ENCODE measurements at regions not wholly inside any gene's neighbourhood (a gene's known extent, or its start where the extent isn't known, plus 50 kb on each side); places are given as distances from the start of the nearest gene placed in this dataset.

DNA sequence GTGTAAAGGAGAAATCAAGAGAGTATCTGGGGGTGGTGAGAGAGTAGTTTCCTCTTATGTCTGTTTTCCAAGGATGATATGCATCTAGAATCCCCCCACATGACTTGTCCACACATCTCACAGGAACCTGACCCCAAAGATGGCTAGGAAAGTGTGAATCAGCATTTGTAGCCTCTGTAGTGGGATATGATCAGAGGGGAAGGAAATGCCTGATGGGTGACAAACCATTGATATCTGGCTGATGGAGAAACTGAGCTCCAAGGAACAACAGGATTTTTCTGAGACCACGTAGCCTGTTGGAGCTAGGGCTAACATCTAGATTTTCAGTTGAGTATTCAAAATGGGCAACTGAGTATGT is 369.4 kb downstream of the DDX10 start (continued):
- TF ChIP-seq, protein P1, sequence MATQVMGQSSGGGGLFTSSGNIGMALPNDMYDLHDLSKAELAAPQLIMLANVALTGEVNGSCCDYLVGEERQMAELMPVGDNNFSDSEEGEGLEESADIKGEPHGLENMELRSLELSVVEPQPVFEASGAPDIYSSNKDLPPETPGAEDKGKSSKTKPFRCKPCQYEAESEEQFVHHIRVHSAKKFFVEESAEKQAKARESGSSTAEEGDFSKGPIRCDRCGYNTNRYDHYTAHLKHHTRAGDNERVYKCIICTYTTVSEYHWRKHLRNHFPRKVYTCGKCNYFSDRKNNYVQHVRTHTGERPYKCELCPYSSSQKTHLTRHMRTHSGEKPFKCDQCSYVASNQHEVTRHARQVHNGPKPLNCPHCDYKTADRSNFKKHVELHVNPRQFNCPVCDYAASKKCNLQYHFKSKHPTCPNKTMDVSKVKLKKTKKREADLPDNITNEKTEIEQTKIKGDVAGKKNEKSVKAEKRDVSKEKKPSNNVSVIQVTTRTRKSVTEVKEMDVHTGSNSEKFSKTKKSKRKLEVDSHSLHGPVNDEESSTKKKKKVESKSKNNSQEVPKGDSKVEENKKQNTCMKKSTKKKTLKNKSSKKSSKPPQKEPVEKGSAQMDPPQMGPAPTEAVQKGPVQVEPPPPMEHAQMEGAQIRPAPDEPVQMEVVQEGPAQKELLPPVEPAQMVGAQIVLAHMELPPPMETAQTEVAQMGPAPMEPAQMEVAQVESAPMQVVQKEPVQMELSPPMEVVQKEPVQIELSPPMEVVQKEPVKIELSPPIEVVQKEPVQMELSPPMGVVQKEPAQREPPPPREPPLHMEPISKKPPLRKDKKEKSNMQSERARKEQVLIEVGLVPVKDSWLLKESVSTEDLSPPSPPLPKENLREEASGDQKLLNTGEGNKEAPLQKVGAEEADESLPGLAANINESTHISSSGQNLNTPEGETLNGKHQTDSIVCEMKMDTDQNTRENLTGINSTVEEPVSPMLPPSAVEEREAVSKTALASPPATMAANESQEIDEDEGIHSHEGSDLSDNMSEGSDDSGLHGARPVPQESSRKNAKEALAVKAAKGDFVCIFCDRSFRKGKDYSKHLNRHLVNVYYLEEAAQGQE (IDR thresholded peaks at IDR 0.05; ENCODE audit: low read depth): no peak
- no peak for TF ChIP-seq SRF (IDR thresholded peaks at IDR 0.05; ENCODE audit: low read depth)
- no peak for TF ChIP-seq ZFX (IDR thresholded peaks at IDR 0.05)
- TF ChIP-seq EZH2 (IDR thresholded peaks at IDR 0.05): no peak
- TF ChIP-seq, protein P2, sequence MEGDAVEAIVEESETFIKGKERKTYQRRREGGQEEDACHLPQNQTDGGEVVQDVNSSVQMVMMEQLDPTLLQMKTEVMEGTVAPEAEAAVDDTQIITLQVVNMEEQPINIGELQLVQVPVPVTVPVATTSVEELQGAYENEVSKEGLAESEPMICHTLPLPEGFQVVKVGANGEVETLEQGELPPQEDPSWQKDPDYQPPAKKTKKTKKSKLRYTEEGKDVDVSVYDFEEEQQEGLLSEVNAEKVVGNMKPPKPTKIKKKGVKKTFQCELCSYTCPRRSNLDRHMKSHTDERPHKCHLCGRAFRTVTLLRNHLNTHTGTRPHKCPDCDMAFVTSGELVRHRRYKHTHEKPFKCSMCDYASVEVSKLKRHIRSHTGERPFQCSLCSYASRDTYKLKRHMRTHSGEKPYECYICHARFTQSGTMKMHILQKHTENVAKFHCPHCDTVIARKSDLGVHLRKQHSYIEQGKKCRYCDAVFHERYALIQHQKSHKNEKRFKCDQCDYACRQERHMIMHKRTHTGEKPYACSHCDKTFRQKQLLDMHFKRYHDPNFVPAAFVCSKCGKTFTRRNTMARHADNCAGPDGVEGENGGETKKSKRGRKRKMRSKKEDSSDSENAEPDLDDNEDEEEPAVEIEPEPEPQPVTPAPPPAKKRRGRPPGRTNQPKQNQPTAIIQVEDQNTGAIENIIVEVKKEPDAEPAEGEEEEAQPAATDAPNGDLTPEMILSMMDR (IDR thresholded peaks at IDR 0.05 in 2 of 3, conservative IDR thresholded peaks at IDR 0.05 in 1 of 3; ENCODE audit: borderline replicate concordance in 1 of 3, insufficient read depth in 1 of 3, low read depth in 2 of 3, low read length in 2 of 3): no peak
- TF ChIP-seq SIN3A (IDR thresholded peaks at IDR 0.05; ENCODE audit: low read depth): no peak
- no peak for TF ChIP-seq CBX3 (IDR thresholded peaks at IDR 0.05; ENCODE audit: low read depth)

- CTCF ChIA-PET: no interaction called here
- Histone ChIP-seq H3K27me3 (ENCODE audit: insufficient read depth, low read length) (no peaks in the 10 kb centered on the region), H3K9ac (ENCODE audit: low read length) (no peak overlapping the region), H4K20me1 (ENCODE audit: insufficient read depth) (no peaks in the 10 kb centered on the region), H3K27ac (ENCODE audit: low read depth, low read length) (no peak overlapping the region), H3K4me1 (ENCODE audit: control insufficient read depth in 1 of 2, insufficient read depth in 2 of 2, low read length in 2 of 2) (no peaks in the 10 kb centered on the region), H3K9me2 (ENCODE audit: insufficient read depth) (no peaks in the 10 kb centered on the region), H3K79me2 (ENCODE audit: insufficient read depth, low read length) (no peaks in the 10 kb centered on the region), H3K36me3 (ENCODE audit: control insufficient read depth in 1 of 2, insufficient read depth in 2 of 2, low read length in 2 of 2) (no peaks in the 10 kb centered on the region), H3K4me2 (ENCODE audit: low read length) (no peak overlapping the region), H2AFZ (ENCODE audit: low read depth, low read length, poor library complexity, severe bottlenecking) (no peak overlapping the region), H3K9me3 (ENCODE audit: control insufficient read depth in 1 of 2, insufficient read depth in 1 of 2, low read depth in 1 of 2, low read length in 2 of 2) (no peaks in the 10 kb centered on the region), H3K4me3 (replicated peaks in 1 of 2; ENCODE audit: low read depth in 1 of 2, low read length in 2 of 2) (no peak overlapping the region)
- no peak for ATAC-seq
- RAD21 ChIA-PET (ENCODE audit: low non-redundant PET in 1 of 2, low total read pairs in 2 of 2, uncharacterized antibody in 2 of 2, unreplicated experiment in 2 of 2): no interaction called here
- POLR2A ChIA-PET: no interaction called here
- intact Hi-C loops (cut with micrococcal nuclease): no loop called here
- no peak for TF ChIP-seq FOSL1 (IDR thresholded peaks at IDR 0.05; ENCODE audit: low read depth)
- TF ChIP-seq CEBPB (IDR thresholded peaks at IDR 0.05; ENCODE audit: low read depth): no peak
- TF ChIP-seq RAD21 (IDR thresholded peaks at IDR 0.05; ENCODE audit: low read depth): no peak
- no peak for TF ChIP-seq EZH2phosphoT487 (IDR thresholded peaks at IDR 0.05; ENCODE audit: borderline replicate concordance)
- TF ChIP-seq ZFX (IDR thresholded peaks at IDR 0.05): no peak
- TF ChIP-seq, protein P1 (IDR thresholded peaks at IDR 0.05; ENCODE audit: low read depth): no peak
- TF ChIP-seq POLR2AphosphoS5 (IDR thresholded peaks at IDR 0.05; ENCODE audit: low read depth, low read length): no peak
- no TSS peak for BruUV-seq (replicated peaks)
- no peak for DNase-seq (ENCODE audit: low read depth, low spot score)
These were observed 370.4 kb downstream of the DDX10 start for GRCh38 chr11:109035284-109035683.
